Activated CD4-positive, alpha-beta T cell treated with anti-CD3 and anti-CD28 coated beads for 36 hours (primary cell): ENCODE measurements at regions not wholly inside any gene's neighbourhood (a gene's known extent, or its start where the extent isn't known, plus 50 kb on each side); places are given as distances from the start of the nearest gene placed in this dataset.

Experiments
- ATAC-seq: fragments of 200-7000 bp; cut with Tn5 transposase; one replicate; pipeline ENCODE4 v1.10.0; 2021; ENCODE audit warnings: mild to moderate bottlenecking, moderate library complexity
- CTCF ChIA-PET: fragments of 350-600 bp; sonication (Branson Sonifier 250); formaldehyde crosslinking; loops from one replicate; lab custom pipeline; 2021; ENCODE audit warnings: antibody characterized with exemption; lab: Charles Lee
- POLR2A ChIA-PET: fragments of 350-600 bp; sonication (Branson Sonifier 250); formaldehyde crosslinking; loops from one replicate; lab custom pipeline; 2021; ENCODE audit warnings: antibody characterized with exemption, inconsistent platforms; lab: Charles Lee
- DNase-seq: peaks from one replicate; pipeline ENCODE4 v3.0.0-alpha.2; 2020
- H3K27ac Mint-ChIP-seq: one replicate; pipeline ENCODE4 v1.8.0; 2021; ENCODE audit warnings: mixed read lengths
- H3K27me3 Mint-ChIP-seq: one replicate; pipeline ENCODE4 v1.8.0; 2021; ENCODE audit warnings: mixed read lengths
- H3K36me3 Mint-ChIP-seq: one replicate; pipeline ENCODE4 v1.8.0; 2021; ENCODE audit warnings: low read depth, mixed read lengths
- H3K4me1 Mint-ChIP-seq: one replicate; pipeline ENCODE4 v1.8.0; 2021; ENCODE audit warnings: mixed read lengths
- H3K4me3 Mint-ChIP-seq: one replicate; pipeline ENCODE4 v1.8.0; 2021; ENCODE audit warnings: mild to moderate bottlenecking, moderate library complexity, mixed read lengths
- H3K9me3 Mint-ChIP-seq: one replicate; pipeline ENCODE4 v1.8.0; 2021; ENCODE audit warnings: low read depth, mixed read lengths
- intact Hi-C, 2 experiments: fragments of 100-400 bp; cut with DNase I in 1 of 2; cut with micrococcal nuclease in 1 of 2; formaldehyde crosslinking; loops; one replicate each; pipeline versions ENCODE4 v1.14.2 to v1.15.1; 2022 to 2024; cut with DNase I, micrococcal nuclease

- ChIA-PET POLR2A (interaction anchor here (0.7 kb wide), 1 partner anchor 1346 kb away, joined by 3 read pairs; no protein-coding TSS in a partner anchor), CTCF (no interaction called here)
- ATAC-seq = no peak
- Mint-ChIP-seq H3K4me3 (no peak overlapping the region), H3K4me1 (no peaks in the 10 kb centered on the region), H3K27me3 (no peaks in the 10 kb centered on the region), H3K9me3 (no peaks in the 10 kb centered on the region), H3K27ac (no peak overlapping the region), H3K36me3 (no peaks in the 10 kb centered on the region)
- no peak for DNase-seq
- intact Hi-C loops = no loop called here
Measured at GRCh38 chr3:22996920-22997571, 206.1 kb upstream of the UBE2E2 start.

- DNase-seq (no peak), ATAC-seq (no peak)
- Mint-ChIP-seq H3K4me3 (no peak overlapping the region), H3K27me3 (no peaks in the 10 kb centered on the region), H3K27ac (no peak overlapping the region), H3K36me3 (no peaks in the 10 kb centered on the region), H3K9me3 (no peaks in the 10 kb centered on the region), H3K4me1 (no peaks in the 10 kb centered on the region)
- intact Hi-C loops = no loop called here
- CTCF ChIA-PET = interaction anchor here (0.7 kb wide), 1 partner anchor 169 kb away, joined by 3 read pairs; no protein-coding TSS in a partner anchor
- POLR2A ChIA-PET = no interaction called here
Measured at GRCh38 chr3:23000371-23000770, 202.8 kb upstream of the UBE2E2 start.

GRCh38 chr3:23002151-23002550, 201.0 kb upstream of the UBE2E2 start:
- intact Hi-C loops = no loop called here
- POLR2A ChIA-PET = no interaction called here

GRCh38 chr3:23002836-23003732, 200.0 kb upstream of the UBE2E2 start:
- ChIA-PET CTCF (interaction anchor here (0.6 kb wide), 1 partner anchor 1457 kb away, joined by 3 read pairs; no protein-coding TSS in a partner anchor), POLR2A (no interaction called here)
- H3K4me3 Mint-ChIP-seq = no peak overlapping the region
- no peaks in the 10 kb centered on the region for H3K36me3 Mint-ChIP-seq
- no peaks in the 10 kb centered on the region for H3K27me3 Mint-ChIP-seq
- H3K9me3 Mint-ChIP-seq = no peaks in the 10 kb centered on the region
- intact Hi-C loops = no loop called here
- ATAC-seq (no peak), DNase-seq (no peak)
- H3K27ac Mint-ChIP-seq = no peak overlapping the region
- no peaks in the 10 kb centered on the region for H3K4me1 Mint-ChIP-seq

More at GRCh38 chr3:23002151-23002550, 201.0 kb upstream of the UBE2E2 start:
- DNase-seq (no peak), ATAC-seq (no peak)
- no peak overlapping the region for H3K4me3 Mint-ChIP-seq
- no peaks in the 10 kb centered on the region for H3K4me1 Mint-ChIP-seq
- H3K9me3 Mint-ChIP-seq = no peaks in the 10 kb centered on the region
- no peak overlapping the region for H3K27ac Mint-ChIP-seq
- CTCF ChIA-PET = interaction anchor here (0.6 kb wide), 1 partner anchor 1457 kb away, joined by 3 read pairs; no protein-coding TSS in a partner anchor
- no peaks in the 10 kb centered on the region for H3K36me3 Mint-ChIP-seq
- H3K27me3 Mint-ChIP-seq = no peaks in the 10 kb centered on the region

GRCh38 chr3:23003733-23004046, 199.4 kb upstream of the UBE2E2 start:
- H3K9me3 Mint-ChIP-seq = no peaks in the 10 kb centered on the region
- ChIA-PET CTCF (no interaction called here), POLR2A (no interaction called here)
- intact Hi-C loops = no loop called here
- H3K4me1 Mint-ChIP-seq = no peaks in the 10 kb centered on the region
- DNase-seq (no peak), ATAC-seq (no peak)
- no peak overlapping the region for H3K4me3 Mint-ChIP-seq
- H3K27ac Mint-ChIP-seq = no peak overlapping the region
- no peaks in the 10 kb centered on the region for H3K27me3 Mint-ChIP-seq
- no peaks in the 10 kb centered on the region for H3K36me3 Mint-ChIP-seq

GRCh38 chr3:23004971-23005370, 198.2 kb upstream of the UBE2E2 start:
- intact Hi-C loops = no loop called here
- no peak for ATAC-seq
- no peaks in the 10 kb centered on the region for H3K27me3 Mint-ChIP-seq
- no peaks in the 10 kb centered on the region for H3K4me1 Mint-ChIP-seq
- no peak overlapping the region for H3K4me3 Mint-ChIP-seq
- ChIA-PET POLR2A (no interaction called here), CTCF (no interaction called here)
- H3K27ac Mint-ChIP-seq = no peak overlapping the region
- H3K36me3 Mint-ChIP-seq = no peaks in the 10 kb centered on the region
- DNase-seq = no peak
- H3K9me3 Mint-ChIP-seq = no peaks in the 10 kb centered on the region

- intact Hi-C loops = no loop called here
- H3K4me3 Mint-ChIP-seq = no peak overlapping the region
- H3K4me1 Mint-ChIP-seq = no peaks in the 10 kb centered on the region
- no peaks in the 10 kb centered on the region for H3K36me3 Mint-ChIP-seq
- no peak overlapping the region for H3K27ac Mint-ChIP-seq
- CTCF ChIA-PET = no interaction called here
- POLR2A ChIA-PET = no interaction called here
- H3K9me3 Mint-ChIP-seq = peaks cover 4% of the 10 kb centered on the region
- ATAC-seq (no peak), DNase-seq (no peak)
- H3K27me3 Mint-ChIP-seq = no peaks in the 10 kb centered on the region
Measured at GRCh38 chr3:23017801-23018200, 185.3 kb upstream of the UBE2E2 start.

- Mint-ChIP-seq H3K4me3 (no peak overlapping the region), H3K27ac (no peak overlapping the region), H3K9me3 (peaks cover 11% of the 10 kb centered on the region), H3K27me3 (no peaks in the 10 kb centered on the region), H3K36me3 (no peaks in the 10 kb centered on the region), H3K4me1 (no peaks in the 10 kb centered on the region)
- DNase-seq (no peak), ATAC-seq (no peak)
- ChIA-PET POLR2A (no interaction called here), CTCF (interaction anchor here (0.7 kb wide), 1 partner anchor 16 kb away, joined by 3 read pairs; no protein-coding TSS in a partner anchor)
- intact Hi-C loops = no loop called here
Measured at GRCh38 chr3:23019596-23020300, 183.4 kb upstream of the UBE2E2 start.

- peaks cover 10% of the 10 kb centered on the region for H3K9me3 Mint-ChIP-seq
- no peak overlapping the region for H3K27ac Mint-ChIP-seq
- no peak for ATAC-seq
- no peak overlapping the region for H3K4me3 Mint-ChIP-seq
- ChIA-PET CTCF (no interaction called here), POLR2A (no interaction called here)
- H3K27me3 Mint-ChIP-seq = no peaks in the 10 kb centered on the region
- intact Hi-C loops = no loop called here
- H3K36me3 Mint-ChIP-seq = no peaks in the 10 kb centered on the region
- no peak for DNase-seq
- no peaks in the 10 kb centered on the region for H3K4me1 Mint-ChIP-seq
Measured at GRCh38 chr3:23028294-23028693, 174.8 kb upstream of the UBE2E2 start.

GRCh38 chr3:23029001-23029400, 174.1 kb upstream of the UBE2E2 start:
- DNase-seq (no peak), ATAC-seq (no peak)
- H3K4me1 Mint-ChIP-seq = no peaks in the 10 kb centered on the region
- ChIA-PET POLR2A (no interaction called here), CTCF (no interaction called here)
- intact Hi-C loops = no loop called here
- H3K36me3 Mint-ChIP-seq = no peaks in the 10 kb centered on the region
- H3K9me3 Mint-ChIP-seq = peaks cover 9% of the 10 kb centered on the region
- no peaks in the 10 kb centered on the region for H3K27me3 Mint-ChIP-seq
- no peak overlapping the region for H3K27ac Mint-ChIP-seq
- no peak overlapping the region for H3K4me3 Mint-ChIP-seq

- H3K4me1 Mint-ChIP-seq = peaks cover 12% of the 10 kb centered on the region
- ATAC-seq = no peak
- H3K9me3 Mint-ChIP-seq = peaks cover 9% of the 10 kb centered on the region
- peak; percentile 9 for DNase-seq
- H3K27me3 Mint-ChIP-seq = no peaks in the 10 kb centered on the region
- no peak overlapping the region for H3K27ac Mint-ChIP-seq
- ChIA-PET POLR2A (no interaction called here), CTCF (interaction anchor here (0.6 kb wide), 1 partner anchor 16 kb away, joined by 3 read pairs; no protein-coding TSS in a partner anchor)
- no peak overlapping the region for H3K4me3 Mint-ChIP-seq
- intact Hi-C loops = no loop called here
- H3K36me3 Mint-ChIP-seq = no peaks in the 10 kb centered on the region
Measured at GRCh38 chr3:23035927-23036640, 167.0 kb upstream of the UBE2E2 start.
